Neural progenitor cell (in vitro differentiated cells): ENCODE measurements at regions not wholly inside any gene's neighbourhood (a gene's known extent, or its start where the extent isn't known, plus 50 kb on each side); places are given as distances from the start of the nearest gene placed in this dataset.

ENCODE experiments used
- EZH2 ChIP-seq: fragments of 200-600 bp; sonication (generic); IDR thresholded peaks from 2 replicates; pipeline ENCODE4 v1.6.1; 2017; ENCODE audit warnings: antibody characterized with exemption, mild to moderate bottlenecking, moderate library complexity
- TF ChIP-seq, protein P1 (sequence below): fragments of 200-600 bp; sonication (generic); IDR thresholded peaks from 2 replicates; pipeline ENCODE4 v1.5.1; 2017; ENCODE audit warnings: antibody characterized with exemption, mild to moderate bottlenecking

DNA sequence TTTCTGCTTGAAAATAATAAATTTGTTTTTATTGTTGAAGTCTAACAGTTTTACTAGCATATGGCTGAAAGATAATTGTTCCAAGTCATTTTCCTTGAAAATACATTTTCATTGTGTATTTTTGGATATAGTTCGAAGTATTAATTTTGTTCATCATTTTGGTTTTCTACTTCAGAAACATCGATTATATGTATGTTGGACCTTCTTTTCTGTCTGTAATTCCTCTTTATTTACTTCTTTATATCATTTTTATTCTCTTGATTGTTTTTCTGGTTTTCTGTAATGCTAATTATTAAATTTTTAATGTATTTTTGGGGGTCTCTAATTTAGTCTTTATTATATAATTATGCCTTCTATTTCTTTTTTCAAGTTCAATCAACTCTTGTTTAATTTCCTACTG, 407.1 kb upstream of the FRG1 start:
- TF ChIP-seq, protein P1, sequence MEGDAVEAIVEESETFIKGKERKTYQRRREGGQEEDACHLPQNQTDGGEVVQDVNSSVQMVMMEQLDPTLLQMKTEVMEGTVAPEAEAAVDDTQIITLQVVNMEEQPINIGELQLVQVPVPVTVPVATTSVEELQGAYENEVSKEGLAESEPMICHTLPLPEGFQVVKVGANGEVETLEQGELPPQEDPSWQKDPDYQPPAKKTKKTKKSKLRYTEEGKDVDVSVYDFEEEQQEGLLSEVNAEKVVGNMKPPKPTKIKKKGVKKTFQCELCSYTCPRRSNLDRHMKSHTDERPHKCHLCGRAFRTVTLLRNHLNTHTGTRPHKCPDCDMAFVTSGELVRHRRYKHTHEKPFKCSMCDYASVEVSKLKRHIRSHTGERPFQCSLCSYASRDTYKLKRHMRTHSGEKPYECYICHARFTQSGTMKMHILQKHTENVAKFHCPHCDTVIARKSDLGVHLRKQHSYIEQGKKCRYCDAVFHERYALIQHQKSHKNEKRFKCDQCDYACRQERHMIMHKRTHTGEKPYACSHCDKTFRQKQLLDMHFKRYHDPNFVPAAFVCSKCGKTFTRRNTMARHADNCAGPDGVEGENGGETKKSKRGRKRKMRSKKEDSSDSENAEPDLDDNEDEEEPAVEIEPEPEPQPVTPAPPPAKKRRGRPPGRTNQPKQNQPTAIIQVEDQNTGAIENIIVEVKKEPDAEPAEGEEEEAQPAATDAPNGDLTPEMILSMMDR, result no peak
- no peak for TF ChIP-seq EZH2
